Astrocyte (in vitro differentiated cells and primary cell): ENCODE measurements at regions not wholly inside any gene's neighbourhood (a gene's known extent, or its start where the extent isn't known, plus 50 kb on each side); places are given as distances from the start of the nearest gene placed in this dataset.

Source experiments
- CTCF ChIP-seq: IDR thresholded peaks from 2 replicates; pipeline ENCODE4 v1.5.1; 2011; ENCODE audit warnings: low read depth, mild to moderate bottlenecking, inconsistent platforms, low read length, moderate library complexity; ENCODE audit not compliant: insufficient read depth
- EZH2 ChIP-seq: IDR thresholded peaks from 2 replicates; pipeline ENCODE4 v1.6.1; 2012; ENCODE audit warnings: mild to moderate bottlenecking, low read length, inconsistent platforms; ENCODE audit not compliant: insufficient read depth

DNA sequence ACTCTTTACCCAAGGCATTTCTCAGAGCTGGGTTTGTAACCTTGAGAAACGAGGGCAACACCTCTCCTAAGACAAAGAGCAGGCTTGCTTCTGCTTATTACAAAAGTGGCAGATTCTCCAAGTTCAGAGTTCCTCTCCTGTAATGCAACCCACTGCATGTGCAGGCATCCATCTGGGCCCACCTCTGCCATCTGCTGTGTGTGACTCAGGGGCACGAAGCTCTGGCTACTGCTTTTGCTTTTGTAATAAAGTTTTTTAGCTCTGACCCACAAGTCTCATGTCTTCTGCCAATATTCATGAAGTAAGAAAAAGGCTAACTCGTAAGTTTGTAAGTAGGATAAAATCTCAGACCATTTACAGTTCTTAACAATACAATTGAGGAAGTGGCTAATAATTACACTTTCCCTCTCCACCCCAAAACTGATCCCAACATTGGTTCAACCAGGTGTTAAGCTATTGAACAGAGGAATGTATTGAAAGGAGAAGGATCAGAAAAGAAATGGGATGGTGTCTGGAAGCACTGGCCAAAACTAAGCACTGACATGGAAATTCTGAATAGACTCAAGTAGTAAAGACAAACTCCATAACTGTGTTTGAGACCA, 51.7 kb upstream of the SMLR1 start:
- no peak for TF ChIP-seq CTCF
- TF ChIP-seq EZH2: no peak
